Right atrium auricular region (tissue), 2 donors: ENCODE measurements at regions not wholly inside any gene's neighbourhood (a gene's known extent, or its start where the extent isn't known, plus 50 kb on each side); places are given as distances from the start of the nearest gene placed in this dataset.

Experiments
- DNase-seq: peaks from one replicate; pipeline ENCODE4 v3.0.0-alpha.2; 2019; ENCODE audit warnings: low spot score
- H3K27ac ChIP-seq, 2 donors: fragments of 200-600 bp; sonication (generic); 1 replicate in 1 of 2; 2 replicates in 1 of 2; pipeline ENCODE4 v1.5.1; 2016 to 2019
- H3K27me3 ChIP-seq, 2 donors: fragments of 200-600 bp; sonication (generic); one replicate each; pipeline versions ENCODE4 v1.5.1 to v1.6.0; 2017 to 2019
- H3K36me3 ChIP-seq: fragments of 200-600 bp; sonication (generic); one replicate; pipeline ENCODE4 v1.5.1; 2016
- H3K4me1 ChIP-seq, 2 donors: fragments of 200-600 bp; sonication (generic); one replicate each; pipeline versions ENCODE4 v1.5.1 to v1.6.0; 2017 to 2019
- H3K4me3 ChIP-seq, 2 donors: fragments of 200-600 bp; sonication (generic); 1 replicate in 1 of 2; 2 replicates in 1 of 2; pipeline ENCODE4 v1.5.1; 2017 to 2019; ENCODE audit warnings: mild to moderate bottlenecking in 1 of 2, moderate library complexity in 1 of 2
- H3K9me3 ChIP-seq, 2 donors: fragments of 200-600 bp; sonication (generic); one replicate each; pipeline ENCODE4 v1.5.1; 2019
- CTCF ChIP-seq, 2 donors: fragments of 200-600 bp; sonication (generic); IDR thresholded peaks; one replicate each; pipeline ENCODE4 v1.5.1; 2019; ENCODE audit warnings: antibody characterized with exemption in 2 of 2

GRCh38 chr6:119965008-119965407 is 615.4 kb upstream of the MAN1A1 start:
- no peak for TF ChIP-seq CTCF (IDR thresholded peaks at IDR 0.05)
- no peak overlapping the region for H3K27ac ChIP-seq
- no peaks in the 10 kb centered on the region for H3K4me1 ChIP-seq
- H3K27me3 ChIP-seq: no peaks in the 10 kb centered on the region
- H3K4me3 ChIP-seq: no peak overlapping the region
- no peaks in the 10 kb centered on the region for H3K36me3 ChIP-seq
- no peaks in the 10 kb centered on the region for H3K9me3 ChIP-seq
- DNase-seq: no peak

GRCh38 chr6:119962505-119962904 is 612.9 kb upstream of the MAN1A1 start:
- DNase-seq: no peak
- no peaks in the 10 kb centered on the region for H3K36me3 ChIP-seq
- no peaks in the 10 kb centered on the region for H3K27me3 ChIP-seq
- no peak overlapping the region for H3K4me3 ChIP-seq
- no peaks in the 10 kb centered on the region for H3K4me1 ChIP-seq
- H3K27ac ChIP-seq: no peak overlapping the region
- no peak for TF ChIP-seq CTCF (IDR thresholded peaks at IDR 0.05)
- no peaks in the 10 kb centered on the region for H3K9me3 ChIP-seq

GRCh38 chr6:119961450-119961849 is 611.9 kb upstream of the MAN1A1 start:
- Histone ChIP-seq H3K9me3 (no peaks in the 10 kb centered on the region), H3K4me1 (no peaks in the 10 kb centered on the region), H3K36me3 (no peaks in the 10 kb centered on the region), H3K27me3 (no peaks in the 10 kb centered on the region), H3K4me3 (no peak overlapping the region), H3K27ac (no peak overlapping the region)
- no peak for TF ChIP-seq CTCF (IDR thresholded peaks at IDR 0.05)
- DNase-seq: no peak

GRCh38 chr6:119960456-119960855 is 610.9 kb upstream of the MAN1A1 start:
- Histone ChIP-seq H3K4me1 (no peaks in the 10 kb centered on the region), H3K9me3 (no peaks in the 10 kb centered on the region), H3K4me3 (no peak overlapping the region), H3K27ac (no peak overlapping the region), H3K27me3 (no peaks in the 10 kb centered on the region), H3K36me3 (no peaks in the 10 kb centered on the region)
- TF ChIP-seq CTCF (IDR thresholded peaks at IDR 0.05): no peak
- no peak for DNase-seq

- Histone ChIP-seq H3K4me3 (no peak overlapping the region), H3K9me3 (no peaks in the 10 kb centered on the region), H3K4me1 (no peaks in the 10 kb centered on the region), H3K27me3 (no peaks in the 10 kb centered on the region), H3K36me3 (no peaks in the 10 kb centered on the region), H3K27ac (no peak overlapping the region)
- no peak for TF ChIP-seq CTCF (IDR thresholded peaks at IDR 0.05)
- DNase-seq: no peak
Observed at GRCh38 chr6:119960036-119960435, 610.5 kb upstream of the MAN1A1 start.

- H3K36me3 ChIP-seq: no peaks in the 10 kb centered on the region
- TF ChIP-seq CTCF (IDR thresholded peaks at IDR 0.05): no peak
Observed at GRCh38 chr6:119957195-119957594, 607.6 kb upstream of the MAN1A1 start.

More at GRCh38 chr6:119957195-119957594, 607.6 kb upstream of the MAN1A1 start:
- Histone ChIP-seq H3K4me3 (no peak overlapping the region), H3K4me1 (no peaks in the 10 kb centered on the region), H3K27me3 (no peaks in the 10 kb centered on the region), H3K27ac (no peak overlapping the region), H3K9me3 (no peaks in the 10 kb centered on the region)
- no peak for DNase-seq
